T-helper 2 cell (primary cell): ENCODE measurements at regions not wholly inside any gene's neighbourhood (a gene's known extent, or its start where the extent isn't known, plus 50 kb on each side); places are given as distances from the start of the nearest gene placed in this dataset.

ENCODE experiments used
- DNase-seq, 5 experiments: peaks; one replicate each; pipeline versions ENCODE4 v3.0.0 to v3.0.0-alpha.2; 2012 to 2022

DNA sequence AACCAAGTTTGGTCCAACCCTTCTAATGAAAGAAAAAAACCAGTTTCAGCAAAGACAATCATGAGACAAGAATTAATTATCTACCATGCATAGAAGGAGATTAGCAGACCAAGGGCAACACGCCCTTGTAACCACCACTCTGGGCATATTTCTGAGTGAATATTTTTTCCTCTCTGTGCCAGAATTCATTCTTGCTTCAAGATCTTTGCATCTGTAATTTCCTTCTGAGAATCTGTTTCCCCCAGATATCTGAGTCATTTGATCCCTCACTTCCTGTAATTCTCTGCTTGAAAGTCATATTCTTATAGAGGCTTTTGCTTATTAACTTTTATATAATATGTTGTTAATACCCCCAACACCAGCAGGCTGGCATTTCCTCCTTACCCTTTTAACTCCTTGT lies 243.7 kb downstream of the SLC16A7 start:
- DNase-seq = no peak

DNA sequence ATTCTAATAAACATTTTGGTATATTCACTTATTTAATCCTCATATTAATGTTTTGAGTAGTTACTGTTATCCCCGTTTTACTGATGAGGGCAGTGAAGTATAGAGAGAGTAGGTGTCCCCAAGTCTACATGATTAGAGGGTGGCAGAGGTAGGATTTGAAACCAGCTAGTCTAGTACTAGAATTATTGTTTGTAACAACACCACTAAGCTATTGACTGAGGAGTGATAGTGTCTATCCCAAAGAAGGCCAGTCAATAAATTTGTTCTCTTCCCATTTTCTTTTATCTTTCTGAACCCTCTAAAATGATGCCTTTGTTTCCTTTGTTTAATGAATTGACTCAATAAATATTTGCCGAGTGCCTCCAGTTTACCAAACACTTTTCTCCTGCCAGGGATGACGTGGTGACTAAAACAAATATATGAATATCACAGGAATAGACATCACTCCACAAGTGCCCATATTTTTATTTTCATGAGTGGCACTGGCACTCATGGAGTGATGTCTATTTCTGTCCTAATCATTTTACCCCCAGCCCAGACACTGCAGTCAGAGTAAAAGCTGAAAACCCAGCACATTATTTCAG lies 247.5 kb downstream of the SLC16A7 start:
- no peak for DNase-seq

DNA sequence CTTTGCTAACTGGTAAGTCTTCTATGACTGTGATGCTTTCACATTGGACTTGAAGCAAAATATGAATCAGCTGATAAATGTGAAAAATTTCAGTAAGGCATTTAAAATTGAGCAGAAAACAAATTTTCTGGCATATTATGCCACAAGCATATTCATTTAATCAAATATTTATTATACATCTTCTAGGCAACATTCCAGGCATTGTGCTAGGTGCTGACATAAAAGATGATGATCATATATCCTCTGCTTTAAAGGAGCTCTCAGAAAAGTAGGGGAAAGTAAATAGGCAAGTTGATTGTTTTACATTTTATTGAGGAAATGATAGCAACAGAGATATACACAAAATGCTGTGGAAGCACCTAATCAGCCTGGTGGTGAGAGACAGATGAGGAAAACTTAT lies 248.9 kb downstream of the SLC16A7 start:
- no peak for DNase-seq

DNA sequence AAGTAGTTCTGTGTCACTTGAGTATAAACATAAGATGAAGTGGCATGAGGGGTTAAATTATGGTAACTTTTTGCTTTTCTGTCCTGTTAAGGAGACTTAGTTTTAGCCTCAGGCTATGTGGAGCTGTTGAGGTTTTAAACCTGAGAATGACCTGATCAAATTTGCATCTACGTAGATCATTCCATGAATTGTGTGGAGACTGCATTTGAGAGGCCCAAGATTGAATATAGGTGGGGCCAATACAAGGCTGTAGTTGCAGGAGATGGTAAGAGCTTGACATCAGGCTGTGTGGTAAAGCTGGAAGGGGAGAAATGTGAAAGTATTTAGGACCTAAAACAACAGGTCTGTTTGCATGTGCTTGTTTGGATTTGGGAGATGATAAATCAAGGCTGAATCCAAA lies 249.5 kb downstream of the SLC16A7 start:
- no peak for DNase-seq

DNA sequence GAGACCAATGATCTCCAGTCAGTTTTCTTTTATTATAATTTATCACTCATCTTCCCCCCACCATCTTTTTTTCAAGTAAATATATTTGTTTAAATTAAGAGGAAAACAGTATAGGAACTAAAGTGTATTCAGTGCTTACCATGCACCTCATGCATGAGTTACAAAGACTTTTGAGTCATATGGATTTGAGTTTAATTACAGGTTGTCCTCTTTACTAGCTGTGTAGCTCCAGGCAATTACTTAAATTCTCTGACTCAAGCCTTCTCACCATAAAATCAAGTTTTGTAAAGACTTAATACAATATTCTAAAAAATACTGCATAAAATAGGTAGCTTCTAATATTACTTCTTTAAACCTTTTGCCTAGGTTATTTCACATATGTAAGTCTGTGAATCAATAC lies 251.3 kb downstream of the SLC16A7 start:
- DNase-seq = no peak

DNA sequence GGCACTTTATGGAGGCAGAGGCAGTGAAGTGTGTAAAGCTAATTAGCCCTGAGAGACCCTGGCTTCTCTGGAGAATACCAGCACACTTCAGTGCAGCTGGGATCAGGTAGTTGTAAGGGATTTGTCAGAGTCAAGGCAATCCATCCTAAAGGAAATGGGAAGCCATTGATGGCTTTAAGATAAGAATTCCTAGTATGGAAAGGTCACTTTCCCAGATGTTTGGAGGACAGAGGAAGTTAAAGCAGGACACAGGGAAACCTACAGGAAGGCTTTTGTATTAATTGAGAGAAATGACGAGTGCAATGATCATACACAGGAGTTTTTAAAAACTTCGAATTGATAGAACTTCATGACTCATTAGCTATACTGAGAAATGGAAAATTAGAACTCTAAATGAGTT lies 254.4 kb downstream of the SLC16A7 start:
- DNase-seq = no peak

DNA sequence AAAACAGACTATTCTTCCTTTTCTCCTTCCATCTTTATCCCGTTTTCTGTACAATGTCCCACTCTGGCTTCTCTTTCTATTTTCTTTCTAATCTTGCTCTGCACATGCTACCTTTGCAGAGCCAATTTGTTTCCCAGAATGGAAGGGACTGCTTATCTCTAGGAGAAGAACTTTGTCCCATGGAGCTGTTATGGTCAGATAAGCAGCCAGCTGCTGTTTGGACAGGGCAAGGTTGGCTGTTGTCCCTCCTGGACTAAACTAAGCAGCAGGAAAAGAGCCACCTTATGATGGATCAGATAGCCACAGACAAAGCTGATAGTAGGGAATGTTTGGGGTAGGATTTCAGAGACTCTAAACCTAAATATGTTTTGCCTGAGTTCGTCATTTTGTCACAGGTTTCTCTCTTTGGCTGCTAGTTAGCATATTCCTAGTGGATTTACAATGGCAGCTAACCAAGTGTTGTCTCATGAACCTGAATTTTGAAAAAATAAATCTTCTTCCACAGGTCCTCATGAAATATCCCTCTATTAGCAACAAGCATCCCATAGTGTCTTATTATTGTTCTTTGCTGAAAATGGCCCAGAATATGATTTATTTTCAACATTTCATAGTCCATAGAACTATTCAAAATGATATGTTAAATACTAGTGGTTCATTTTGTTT lies 262.8 kb downstream of the SLC16A7 start:
- no peak for DNase-seq

DNA sequence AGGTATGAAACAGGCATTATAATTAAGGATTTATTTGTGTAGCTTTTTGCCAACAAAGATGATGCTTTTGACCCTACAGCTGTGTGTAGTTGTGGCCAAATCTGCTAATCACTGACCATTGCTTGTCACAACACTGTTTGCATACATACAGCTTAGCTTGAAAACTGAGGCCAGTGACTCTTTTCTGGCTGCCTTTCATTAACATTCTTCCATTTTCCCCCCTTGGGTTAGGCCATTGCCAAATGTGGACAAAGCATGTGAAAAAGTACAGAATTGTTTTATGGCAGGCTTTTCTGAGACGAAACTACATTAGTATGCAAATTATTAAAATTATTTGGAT lies 263.3 kb downstream of the SLC16A7 start:
- no peak for DNase-seq

DNA sequence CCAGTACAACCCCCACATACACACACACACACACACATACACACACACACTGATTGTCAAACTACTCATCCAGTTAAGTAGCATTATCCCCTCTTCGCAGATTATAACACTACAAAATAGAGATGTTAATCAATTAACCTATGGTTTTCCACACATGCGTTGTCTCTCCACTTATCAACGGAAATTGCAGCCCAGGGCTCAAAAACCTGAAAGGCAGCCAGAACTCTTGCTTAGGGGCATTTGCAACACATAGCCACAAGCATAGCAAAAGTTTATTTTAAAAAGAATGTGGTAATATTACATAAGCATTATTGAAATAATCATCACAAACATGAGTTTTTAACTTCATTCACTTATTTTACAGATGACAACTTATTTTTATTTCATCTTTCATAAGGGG lies 265.8 kb downstream of the SLC16A7 start:
- no peak for DNase-seq

DNA sequence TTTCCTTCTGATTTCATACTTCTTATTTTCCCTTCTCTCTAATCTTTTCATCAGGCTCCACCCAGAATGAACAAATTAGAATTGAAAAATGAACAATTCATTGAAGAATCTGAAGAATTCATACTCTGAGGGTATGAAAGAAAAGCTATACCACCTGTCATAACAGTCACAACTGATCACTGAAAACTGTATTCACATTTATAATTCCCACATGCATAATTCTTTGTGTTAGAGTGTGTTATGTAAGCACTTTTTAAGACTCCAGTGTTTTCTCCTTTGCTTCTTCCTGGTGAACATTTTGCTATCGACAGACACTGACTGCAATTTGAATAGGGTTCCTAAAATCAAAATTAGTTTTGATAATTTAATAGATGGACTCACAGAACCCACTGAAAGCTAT lies 271.2 kb downstream of the SLC16A7 start:
- DNase-seq = no peak

DNA sequence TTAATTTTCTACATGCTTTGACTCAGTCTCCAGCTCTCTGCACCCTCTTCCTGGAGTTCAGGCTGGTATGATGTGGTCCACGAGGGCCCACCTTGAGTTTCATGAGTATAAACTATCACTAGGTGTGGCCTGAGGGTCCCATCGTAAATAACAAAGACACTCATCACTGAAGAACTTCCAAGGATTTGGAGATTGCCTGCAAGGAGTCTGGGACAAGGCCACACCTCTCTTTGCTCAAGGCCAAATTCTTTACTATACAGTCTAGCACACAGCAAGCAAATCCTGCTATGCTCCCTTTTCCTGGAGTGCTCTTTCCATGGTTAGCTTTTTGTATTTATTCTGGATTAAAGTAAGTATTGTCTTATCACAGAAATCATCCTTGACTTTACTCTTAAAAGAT lies 271.9 kb downstream of the SLC16A7 start:
- DNase-seq = no peak

DNA sequence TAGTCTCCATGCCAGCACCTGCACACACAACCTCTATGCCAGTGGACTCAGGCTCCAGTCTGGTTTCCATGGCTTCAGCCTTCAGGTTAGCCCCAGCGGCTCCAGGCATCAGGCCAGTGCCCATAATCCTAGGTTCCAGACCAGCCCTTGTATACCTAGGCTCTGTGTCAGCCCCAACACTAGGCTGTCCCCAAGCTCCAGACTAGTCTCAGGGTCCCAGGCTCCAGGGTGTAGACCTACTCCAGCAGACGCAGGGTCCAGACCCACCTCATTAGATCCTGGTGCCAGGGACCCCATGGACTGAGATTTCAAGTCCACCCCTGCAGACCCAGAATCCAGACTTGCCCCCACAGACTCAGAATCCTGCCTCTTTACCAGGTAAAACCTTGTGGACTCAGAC lies 275.9 kb downstream of the SLC16A7 start:
- no peak for DNase-seq

DNA sequence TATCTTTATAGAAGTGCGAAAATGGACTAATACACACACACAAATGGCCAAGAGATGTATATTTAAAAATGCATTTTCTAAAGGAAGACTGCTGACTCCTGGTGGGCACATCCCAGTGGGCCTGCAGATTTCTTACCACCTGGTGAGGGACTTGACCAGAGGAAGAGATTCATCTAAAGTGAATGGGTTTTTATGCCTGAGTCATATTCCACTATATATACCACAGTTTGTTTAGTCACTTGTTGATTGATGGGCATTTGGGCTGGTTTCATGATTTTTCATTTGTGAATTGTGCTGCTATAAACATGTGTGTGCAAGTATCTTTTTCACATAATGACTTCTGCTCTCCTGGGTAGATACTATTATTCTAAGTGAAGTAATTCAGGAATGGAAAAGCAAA lies 277.3 kb downstream of the SLC16A7 start:
- no peak for DNase-seq

DNA sequence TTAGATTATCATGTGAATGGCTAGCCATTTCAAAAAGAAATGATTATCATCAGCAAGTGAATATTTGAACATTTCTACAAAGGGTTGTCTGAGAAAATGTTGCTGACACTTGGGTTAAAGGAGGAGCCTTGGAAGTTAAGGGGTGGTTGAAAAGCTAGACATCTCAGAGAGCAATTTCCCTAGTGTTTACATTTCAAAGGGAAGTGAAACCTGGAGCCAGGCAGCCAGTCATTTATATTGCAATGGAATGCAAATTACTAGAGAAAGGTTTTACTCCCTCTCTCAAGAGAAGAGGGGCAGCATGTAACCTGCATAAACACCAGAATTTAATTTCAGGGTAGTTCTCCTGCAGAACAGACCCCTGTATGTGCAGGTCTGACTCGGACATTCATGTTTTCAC lies 279.0 kb downstream of the SLC16A7 start:
- no peak for DNase-seq

DNA sequence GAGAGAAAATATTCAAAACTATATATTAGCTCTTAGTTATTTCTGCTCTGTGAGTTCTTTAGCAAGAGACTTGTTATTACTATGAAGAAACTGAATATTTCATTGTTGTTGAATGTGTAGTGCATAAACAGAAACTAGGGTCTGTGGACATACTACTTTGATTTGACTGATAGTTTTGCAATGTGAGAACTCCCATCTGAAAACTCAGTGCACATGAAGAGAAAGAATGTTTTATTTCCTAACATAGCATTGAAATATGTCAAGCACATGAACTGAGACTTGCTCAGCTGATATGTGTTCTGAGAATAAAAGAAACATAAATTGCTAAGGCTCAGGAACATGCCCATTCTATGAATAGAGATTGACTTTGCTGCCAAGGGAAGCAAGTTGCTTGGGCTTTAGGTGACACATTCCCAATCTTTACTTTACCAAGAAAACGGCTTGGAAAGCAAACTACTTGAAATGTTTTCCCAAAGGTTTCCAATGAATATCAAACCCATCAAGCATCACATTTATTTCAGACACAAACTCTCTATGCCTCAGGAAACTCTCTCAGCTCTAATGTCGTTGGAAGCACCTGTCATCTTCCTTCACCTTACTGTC lies 290.4 kb downstream of the SLC16A7 start:
- DNase-seq = no peak

DNA sequence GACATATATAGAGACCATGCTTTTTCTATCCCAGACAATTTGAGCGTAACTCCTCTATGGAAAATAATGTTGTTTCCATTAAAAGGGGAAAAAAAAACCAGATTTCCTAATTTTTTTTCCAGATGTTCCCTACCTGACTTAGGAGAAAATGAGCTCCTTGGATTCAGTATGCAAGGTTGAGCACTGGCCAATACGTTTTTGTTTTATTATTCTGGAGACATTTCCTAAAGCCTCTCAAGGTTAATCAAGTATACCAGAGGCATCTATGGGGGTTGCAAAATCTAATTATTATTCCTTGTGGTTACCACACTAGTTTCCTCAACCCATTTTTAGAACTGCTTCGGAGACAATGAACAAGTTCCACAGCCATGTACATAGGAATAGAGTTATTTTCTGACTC lies 291.3 kb downstream of the SLC16A7 start:
- DNase-seq = no peak

DNA sequence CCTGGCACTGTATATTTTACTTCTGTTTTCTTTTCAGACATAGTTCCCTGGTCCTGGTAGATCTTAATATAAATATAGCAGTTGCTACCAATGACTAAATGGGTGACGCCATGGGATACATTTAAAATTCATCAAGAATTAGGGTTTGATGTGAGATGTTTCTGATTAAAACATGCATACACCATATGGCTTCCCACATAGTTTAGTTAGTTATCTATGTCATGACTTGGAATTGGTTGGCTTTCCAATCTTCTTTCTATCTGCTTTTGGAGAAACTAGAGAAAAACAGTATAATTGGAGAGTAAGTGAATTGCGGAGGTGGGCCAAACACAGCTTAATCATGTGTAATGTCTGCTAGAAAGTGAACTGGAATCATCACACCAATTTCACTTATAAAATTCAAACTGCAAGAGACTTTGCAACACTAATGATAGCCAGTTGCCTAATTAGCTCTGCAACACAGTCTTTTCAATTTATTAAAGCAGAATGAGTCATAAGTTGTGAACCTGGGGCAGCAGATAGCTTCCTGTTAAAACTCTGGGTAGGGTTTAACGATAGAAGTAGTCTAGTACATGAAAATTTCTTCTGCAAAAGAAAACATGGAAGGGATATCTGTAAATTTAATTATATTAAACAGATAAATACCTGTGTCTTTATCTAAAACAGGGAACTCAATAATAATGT lies 295.2 kb downstream of the SLC16A7 start:
- no peak for DNase-seq

DNA sequence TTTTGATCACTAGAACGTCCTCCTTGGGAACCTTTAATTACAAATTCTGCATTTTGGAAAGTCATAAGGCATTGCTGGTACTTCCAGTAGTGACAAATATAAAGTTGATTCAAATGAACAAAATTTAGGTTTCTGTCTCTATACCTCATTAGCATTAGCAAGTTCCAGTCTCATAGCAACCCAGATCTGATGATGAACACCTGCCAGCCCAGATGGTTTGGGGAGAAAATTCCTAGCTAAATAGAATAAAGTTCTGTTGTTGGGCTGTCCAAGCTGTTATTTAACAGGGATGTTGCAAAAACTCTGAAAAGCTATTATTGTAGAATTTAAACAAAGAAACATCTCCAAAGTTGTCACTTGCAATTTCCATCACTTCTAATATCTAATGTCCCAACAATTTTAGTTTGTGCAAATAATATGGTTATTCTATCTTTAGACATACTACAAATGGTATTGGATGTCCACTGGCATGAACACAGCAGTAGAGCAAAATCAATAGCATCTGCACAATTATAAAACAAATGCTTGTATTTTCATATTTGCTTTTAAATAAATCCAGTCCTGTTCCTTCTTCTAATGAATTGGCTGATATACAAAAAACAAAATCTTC lies 299.4 kb downstream of the SLC16A7 start:
- DNase-seq = no peak

DNA sequence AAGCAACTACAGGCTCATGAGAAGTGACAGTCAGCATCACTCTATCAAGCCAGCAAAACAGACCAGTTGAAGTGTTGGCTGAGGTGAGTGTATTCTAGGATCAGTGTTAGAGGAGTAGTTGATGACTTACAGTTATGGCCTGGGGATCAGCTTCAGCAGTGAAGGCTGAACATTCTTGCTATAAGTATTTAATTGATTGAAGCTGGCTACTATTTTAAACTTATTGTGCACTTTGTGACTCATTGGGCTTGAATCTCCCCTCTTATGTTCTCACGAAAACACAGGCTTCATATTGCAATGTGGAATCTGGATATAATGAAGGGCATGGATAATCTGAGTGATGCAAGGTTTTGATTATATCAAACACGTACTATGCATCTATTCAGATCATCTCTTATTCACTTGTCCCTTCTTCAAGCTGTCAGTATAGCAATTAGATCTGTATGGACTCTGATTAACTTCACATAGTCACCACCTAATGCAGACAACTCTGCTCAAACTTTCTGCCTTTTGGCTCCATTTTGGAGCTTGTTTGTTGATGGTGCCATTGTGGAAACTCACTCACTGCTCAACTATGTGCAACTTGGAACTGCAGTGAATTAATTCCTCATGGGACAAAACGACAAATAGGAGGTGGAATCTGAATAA lies 309.2 kb downstream of the SLC16A7 start:
- no peak for DNase-seq

DNA sequence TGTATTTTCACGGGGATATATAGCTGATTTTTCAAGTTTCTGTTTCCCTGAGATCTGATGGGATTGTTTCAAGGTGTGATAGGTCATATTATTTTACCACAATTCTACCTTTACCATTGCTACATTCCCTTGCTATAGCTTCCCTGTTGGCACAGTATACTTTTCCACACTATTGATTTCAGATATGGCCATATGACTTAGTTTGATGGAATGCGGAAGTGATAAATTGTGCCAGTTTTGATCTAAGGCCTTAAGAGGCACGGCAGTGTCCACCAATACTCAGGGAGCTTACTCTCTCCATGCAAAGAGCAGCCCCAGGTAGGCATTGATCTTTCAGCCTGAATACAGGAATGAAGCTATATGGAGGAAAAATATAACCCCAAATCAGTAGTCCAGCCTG lies 315.7 kb downstream of the SLC16A7 start:
- no peak for DNase-seq

DNA sequence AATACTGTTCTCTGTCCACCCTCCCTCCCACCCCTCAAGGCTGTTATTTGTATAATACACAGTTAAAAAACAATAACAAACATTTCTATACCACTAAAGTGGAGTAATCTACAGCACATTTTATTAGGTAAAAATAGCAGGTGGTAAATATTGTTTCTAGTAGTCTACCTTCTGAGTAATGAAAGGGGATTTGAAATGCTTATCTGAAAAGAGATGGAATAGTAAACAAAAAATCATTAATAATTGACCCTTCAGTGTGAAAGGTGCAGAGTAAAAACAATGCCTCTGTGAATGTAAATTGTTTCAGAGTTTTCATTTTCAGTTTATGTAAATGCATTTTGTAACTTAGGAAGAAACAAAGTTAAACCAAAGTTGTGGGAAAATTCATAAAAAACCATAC lies 321.2 kb downstream of the SLC16A7 start:
- no peak for DNase-seq

DNA sequence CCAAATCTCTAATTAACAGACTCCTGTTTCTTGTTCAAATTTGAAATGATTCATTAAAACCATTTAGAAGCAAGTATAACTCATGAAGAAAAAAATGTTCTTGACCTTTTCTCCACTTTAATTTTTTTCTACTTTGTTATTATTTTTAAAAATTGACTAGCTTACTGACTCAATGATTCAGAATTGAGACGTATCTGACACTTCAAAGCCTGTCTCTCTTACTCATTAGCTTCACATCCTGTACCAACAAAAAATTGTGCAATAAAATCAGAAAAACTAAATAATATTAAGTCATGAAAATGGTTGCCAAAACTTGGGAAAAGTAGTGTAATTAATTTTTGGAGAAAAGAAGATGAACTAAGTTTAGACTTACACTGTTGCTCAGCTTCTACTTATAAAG lies 331.2 kb downstream of the SLC16A7 start:
- no peak for DNase-seq

DNA sequence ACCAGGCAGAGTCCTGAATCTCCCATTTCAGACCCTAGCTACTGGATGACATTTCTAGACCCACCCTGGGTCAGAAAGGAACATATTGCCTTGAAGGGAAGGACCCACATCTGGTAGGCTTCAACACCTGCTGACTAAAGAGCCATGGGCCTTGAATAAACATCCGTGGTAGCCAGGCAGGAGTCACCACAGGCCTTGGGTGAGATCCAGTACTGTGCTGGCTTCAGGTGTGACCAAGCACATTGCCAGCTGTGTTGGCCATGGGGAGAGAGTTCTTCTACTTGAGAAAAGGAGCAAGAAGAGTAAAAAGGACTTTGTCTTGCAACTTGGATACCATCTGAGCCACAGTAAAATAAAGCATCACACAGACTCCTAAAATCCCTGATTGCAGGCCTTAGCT lies 332.6 kb downstream of the SLC16A7 start:
- no peak for DNase-seq
